HL-60 (cell line): ENCODE measurements at regions not wholly inside any gene's neighbourhood (a gene's known extent, or its start where the extent isn't known, plus 50 kb on each side); places are given as distances from the start of the nearest gene placed in this dataset.

ENCODE experiments used
- DNase-seq, 2 experiments: peaks; one replicate each; pipeline ENCODE4 v3.0.0-alpha.2; 2010 to 2020; ENCODE audit warnings: low read depth in 1 of 2, low spot score in 1 of 2
- H3K27ac ChIP-seq: fragments of 250-450 bp; sonication (Bioruptor Pico); replicated peaks from 2 replicates; pipeline ENCODE4 v1.5.1; 2020; ENCODE audit warnings: mild to moderate bottlenecking, moderate library complexity
- H3K27me3 ChIP-seq: fragments of 250-450 bp; sonication (Bioruptor Pico); 2 replicates; pipeline ENCODE4 v1.5.1; 2021; ENCODE audit warnings: mild to moderate bottlenecking, moderate library complexity; ENCODE audit not compliant: insufficient read depth, poor library complexity, severe bottlenecking
- H3K4me3 ChIP-seq: replicated peaks from 2 replicates; pipeline ENCODE4 v1.5.1; 2011; ENCODE audit warnings: mild to moderate bottlenecking, control low read depth, low read length; ENCODE audit not compliant: insufficient read depth
- GABPA ChIP-seq: IDR thresholded peaks from 2 replicates; pipeline ENCODE4 v1.6.1; 2012; ENCODE audit warnings: low read depth
- POLR2AphosphoS5 ChIP-seq: IDR thresholded peaks from 2 replicates; pipeline ENCODE4 v1.6.1; 2012; ENCODE audit warnings: low read depth
- SPI1 ChIP-seq: IDR thresholded peaks from 2 replicates; pipeline ENCODE4 v1.6.1; 2012; ENCODE audit warnings: low read depth, mild to moderate bottlenecking, borderline replicate concordance
- TF ChIP-seq, protein P1 (sequence below): IDR thresholded peaks from one replicate; pipeline ENCODE4 v1.5.1; 2011; ENCODE audit warnings: low read length, control low read depth, inconsistent platforms; ENCODE audit not compliant: insufficient read depth
- TF ChIP-seq, protein P2 (sequence below): IDR thresholded peaks from 2 replicates; pipeline ENCODE4 v1.6.1; 2012; ENCODE audit warnings: low read depth; ENCODE audit not compliant: insufficient replicate concordance

- Histone ChIP-seq H3K27me3 (no peaks in the 10 kb centered on the region), H3K27ac (no peak overlapping the region), H3K4me3 (no peak overlapping the region)
- TF ChIP-seq, protein P1, sequence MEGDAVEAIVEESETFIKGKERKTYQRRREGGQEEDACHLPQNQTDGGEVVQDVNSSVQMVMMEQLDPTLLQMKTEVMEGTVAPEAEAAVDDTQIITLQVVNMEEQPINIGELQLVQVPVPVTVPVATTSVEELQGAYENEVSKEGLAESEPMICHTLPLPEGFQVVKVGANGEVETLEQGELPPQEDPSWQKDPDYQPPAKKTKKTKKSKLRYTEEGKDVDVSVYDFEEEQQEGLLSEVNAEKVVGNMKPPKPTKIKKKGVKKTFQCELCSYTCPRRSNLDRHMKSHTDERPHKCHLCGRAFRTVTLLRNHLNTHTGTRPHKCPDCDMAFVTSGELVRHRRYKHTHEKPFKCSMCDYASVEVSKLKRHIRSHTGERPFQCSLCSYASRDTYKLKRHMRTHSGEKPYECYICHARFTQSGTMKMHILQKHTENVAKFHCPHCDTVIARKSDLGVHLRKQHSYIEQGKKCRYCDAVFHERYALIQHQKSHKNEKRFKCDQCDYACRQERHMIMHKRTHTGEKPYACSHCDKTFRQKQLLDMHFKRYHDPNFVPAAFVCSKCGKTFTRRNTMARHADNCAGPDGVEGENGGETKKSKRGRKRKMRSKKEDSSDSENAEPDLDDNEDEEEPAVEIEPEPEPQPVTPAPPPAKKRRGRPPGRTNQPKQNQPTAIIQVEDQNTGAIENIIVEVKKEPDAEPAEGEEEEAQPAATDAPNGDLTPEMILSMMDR = no peak
- TF ChIP-seq POLR2AphosphoS5 = no peak
- TF ChIP-seq, protein P2, sequence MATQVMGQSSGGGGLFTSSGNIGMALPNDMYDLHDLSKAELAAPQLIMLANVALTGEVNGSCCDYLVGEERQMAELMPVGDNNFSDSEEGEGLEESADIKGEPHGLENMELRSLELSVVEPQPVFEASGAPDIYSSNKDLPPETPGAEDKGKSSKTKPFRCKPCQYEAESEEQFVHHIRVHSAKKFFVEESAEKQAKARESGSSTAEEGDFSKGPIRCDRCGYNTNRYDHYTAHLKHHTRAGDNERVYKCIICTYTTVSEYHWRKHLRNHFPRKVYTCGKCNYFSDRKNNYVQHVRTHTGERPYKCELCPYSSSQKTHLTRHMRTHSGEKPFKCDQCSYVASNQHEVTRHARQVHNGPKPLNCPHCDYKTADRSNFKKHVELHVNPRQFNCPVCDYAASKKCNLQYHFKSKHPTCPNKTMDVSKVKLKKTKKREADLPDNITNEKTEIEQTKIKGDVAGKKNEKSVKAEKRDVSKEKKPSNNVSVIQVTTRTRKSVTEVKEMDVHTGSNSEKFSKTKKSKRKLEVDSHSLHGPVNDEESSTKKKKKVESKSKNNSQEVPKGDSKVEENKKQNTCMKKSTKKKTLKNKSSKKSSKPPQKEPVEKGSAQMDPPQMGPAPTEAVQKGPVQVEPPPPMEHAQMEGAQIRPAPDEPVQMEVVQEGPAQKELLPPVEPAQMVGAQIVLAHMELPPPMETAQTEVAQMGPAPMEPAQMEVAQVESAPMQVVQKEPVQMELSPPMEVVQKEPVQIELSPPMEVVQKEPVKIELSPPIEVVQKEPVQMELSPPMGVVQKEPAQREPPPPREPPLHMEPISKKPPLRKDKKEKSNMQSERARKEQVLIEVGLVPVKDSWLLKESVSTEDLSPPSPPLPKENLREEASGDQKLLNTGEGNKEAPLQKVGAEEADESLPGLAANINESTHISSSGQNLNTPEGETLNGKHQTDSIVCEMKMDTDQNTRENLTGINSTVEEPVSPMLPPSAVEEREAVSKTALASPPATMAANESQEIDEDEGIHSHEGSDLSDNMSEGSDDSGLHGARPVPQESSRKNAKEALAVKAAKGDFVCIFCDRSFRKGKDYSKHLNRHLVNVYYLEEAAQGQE = no peak
- no peak for TF ChIP-seq SPI1
- TF ChIP-seq GABPA = no peak
- no peak for DNase-seq
Observed at GRCh38 chr5:162699361-162699760, 631.8 kb downstream of the GABRG2 start.

DNA sequence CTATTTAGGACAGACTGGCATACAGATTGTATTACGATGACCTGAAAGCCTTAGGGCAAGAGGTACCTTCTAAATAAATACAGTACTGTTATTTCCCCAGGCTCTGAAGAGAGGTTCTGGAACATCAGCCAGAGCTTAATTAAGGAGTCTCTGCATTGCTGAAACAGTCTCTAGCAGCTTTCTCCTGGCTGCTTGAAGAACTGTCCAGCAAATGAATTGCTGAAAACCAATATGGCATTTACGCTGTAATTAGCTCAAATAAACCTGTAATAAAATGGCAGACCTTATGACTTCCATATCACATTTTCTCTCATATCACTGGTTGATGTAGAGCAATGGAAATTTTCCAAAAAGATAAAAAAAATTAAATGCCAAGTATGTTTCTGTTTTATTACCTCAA is 636.3 kb downstream of the GABRG2 start:
- no peak overlapping the region for H3K27ac ChIP-seq
- TF ChIP-seq GABPA = no peak
- TF ChIP-seq, protein P2 = peak; percentile 89
- TF ChIP-seq SPI1 = no peak
- DNase-seq = no peak
- H3K4me3 ChIP-seq = no peak overlapping the region
- H3K27me3 ChIP-seq = no peaks in the 10 kb centered on the region

DNA sequence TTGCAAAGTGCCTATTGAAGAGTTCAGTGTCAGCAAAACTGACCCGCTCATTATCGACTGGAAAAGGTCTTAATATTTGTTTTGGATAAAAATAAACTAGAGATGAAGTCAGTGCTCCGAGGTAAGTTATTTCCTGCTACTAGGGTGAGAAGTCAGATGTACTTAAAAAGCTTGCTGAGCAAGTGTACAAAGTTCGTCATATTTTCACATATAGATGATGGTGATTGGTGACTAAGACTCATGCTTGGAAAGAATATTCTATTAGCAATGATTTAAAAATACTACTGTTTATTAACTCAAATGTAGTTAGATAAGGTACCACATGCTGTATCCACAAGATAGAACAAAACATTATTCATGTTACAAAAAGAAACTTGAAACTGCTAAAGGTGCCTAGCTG is 643.7 kb downstream of the GABRG2 start:
- TF ChIP-seq GABPA (no peak), POLR2AphosphoS5 (no peak), SPI1 (no peak)
- TF ChIP-seq, protein P1 = no peak
- TF ChIP-seq, protein P2 = no peak
- DNase-seq = no peak
- H3K27me3 ChIP-seq = no peaks in the 10 kb centered on the region
- H3K27ac ChIP-seq = no peak overlapping the region
- H3K4me3 ChIP-seq = no peak overlapping the region

DNA sequence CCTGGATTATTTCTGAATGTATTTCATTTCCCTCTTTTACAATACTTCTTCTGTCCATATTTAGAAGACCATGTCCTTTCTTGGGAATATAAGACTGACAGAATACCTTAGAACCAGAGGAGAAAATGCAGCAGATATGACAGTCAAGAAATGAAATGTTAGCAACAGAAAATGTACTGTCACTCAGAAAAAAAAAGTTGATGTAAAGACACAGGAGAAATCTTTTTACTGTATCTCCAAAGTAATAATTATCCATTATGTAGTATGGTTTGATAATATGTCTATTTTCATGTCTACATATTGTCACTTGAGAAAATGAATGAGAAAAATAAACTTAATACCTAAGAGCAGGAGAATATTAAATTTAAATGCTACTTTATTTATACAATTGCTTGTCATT is 652.1 kb downstream of the GABRG2 start:
- DNase-seq = no peak
- no peaks in the 10 kb centered on the region for H3K27me3 ChIP-seq
- no peak overlapping the region for H3K27ac ChIP-seq
- no peak overlapping the region for H3K4me3 ChIP-seq
- TF ChIP-seq, protein P2 = no peak
- TF ChIP-seq POLR2AphosphoS5 = no peak
- TF ChIP-seq, protein P1 = no peak
- no peak for TF ChIP-seq GABPA
- TF ChIP-seq SPI1 = no peak
